GM21528 (cell line): ENCODE measurements at regions not wholly inside any gene's neighbourhood (a gene's known extent, or its start where the extent isn't known, plus 50 kb on each side); places are given as distances from the start of the nearest gene placed in this dataset.
"Not testable (repeated sequence)": the region's sequence is repeated elsewhere in the genome, so short reads cannot be mapped to it uniquely, and the experiment has no call there.

ENCODE experiments used
- ATAC-seq: cut with Tn5 transposase; IDR thresholded peaks from one replicate; pipeline ENCODE4 v1.9.1; 2021; ENCODE audit warnings: mild to moderate bottlenecking, moderate library complexity; ENCODE audit not compliant: unreplicated experiment, low FRiP score

GRCh38 chr3:176275538-176275937, 921.7 kb downstream of the TBL1XR1 start:
- no peak for ATAC-seq

GRCh38 chr3:176275113-176275512, 922.2 kb downstream of the TBL1XR1 start:
- ATAC-seq, result no peak

GRCh38 chr3:176274161-176274560, 923.1 kb downstream of the TBL1XR1 start:
- ATAC-seq, result no peak

GRCh38 chr3:176262071-176262470, 935.2 kb downstream of the TBL1XR1 start:
- no peak for ATAC-seq

GRCh38 chr3:176247191-176247590, 950.1 kb downstream of the TBL1XR1 start:
- no peak for ATAC-seq

GRCh38 chr3:176219970-176220369, 977.3 kb downstream of the TBL1XR1 start:
- ATAC-seq, result no peak

- ATAC-seq, result no peak
Measured at GRCh38 chr3:176214758-176215157, 982.5 kb downstream of the TBL1XR1 start.

- not testable (repeated sequence) for ATAC-seq
Measured at GRCh38 chr3:176213314-176213713, 984.0 kb downstream of the TBL1XR1 start.

- ATAC-seq, result no peak
Measured at GRCh38 chr3:176208915-176209314, 988.4 kb downstream of the TBL1XR1 start.

- no peak for ATAC-seq
Measured at GRCh38 chr3:176208283-176208682, 989.0 kb downstream of the TBL1XR1 start.

GRCh38 chr3:176206809-176207208, 990.5 kb downstream of the TBL1XR1 start:
- ATAC-seq, result no peak

GRCh38 chr3:176202652-176203051, 994.6 kb downstream of the TBL1XR1 start:
- ATAC-seq, result no peak

GRCh38 chr3:176193032-176193730, 1004.1 kb downstream of the TBL1XR1 start:
- no peak for ATAC-seq

GRCh38 chr3:176190755-176191154, 1006.5 kb downstream of the TBL1XR1 start:
- no peak for ATAC-seq

- no peak for ATAC-seq
Measured at GRCh38 chr3:176183181-176183580, 1014.1 kb downstream of the TBL1XR1 start.

GRCh38 chr3:176174060-176174459, 1023.2 kb downstream of the TBL1XR1 start:
- ATAC-seq, result no peak

GRCh38 chr3:176172492-176172891, 1024.8 kb downstream of the TBL1XR1 start:
- ATAC-seq, result no peak

- ATAC-seq, result no peak
Measured at GRCh38 chr3:176167272-176167671, 1030.0 kb downstream of the TBL1XR1 start.

GRCh38 chr3:176160997-176161396, 1036.3 kb downstream of the TBL1XR1 start:
- ATAC-seq, result no peak

- no peak for ATAC-seq
Measured at GRCh38 chr3:176159796-176160195, 1037.5 kb downstream of the TBL1XR1 start.

GRCh38 chr3:176155012-176155411, 1042.3 kb downstream of the TBL1XR1 start:
- ATAC-seq, result no peak

- no peak for ATAC-seq
Measured at GRCh38 chr3:176149567-176149966, 1047.7 kb downstream of the TBL1XR1 start.

- ATAC-seq, result no peak
Measured at GRCh38 chr3:176147251-176147650, 1050.0 kb downstream of the TBL1XR1 start.
